ENCODE measurements at regions not wholly inside any gene's neighbourhood (a gene's known extent, or its start where the extent isn't known, plus 50 kb on each side); places are given as distances from the start of the nearest gene placed in this dataset.

DNA sequence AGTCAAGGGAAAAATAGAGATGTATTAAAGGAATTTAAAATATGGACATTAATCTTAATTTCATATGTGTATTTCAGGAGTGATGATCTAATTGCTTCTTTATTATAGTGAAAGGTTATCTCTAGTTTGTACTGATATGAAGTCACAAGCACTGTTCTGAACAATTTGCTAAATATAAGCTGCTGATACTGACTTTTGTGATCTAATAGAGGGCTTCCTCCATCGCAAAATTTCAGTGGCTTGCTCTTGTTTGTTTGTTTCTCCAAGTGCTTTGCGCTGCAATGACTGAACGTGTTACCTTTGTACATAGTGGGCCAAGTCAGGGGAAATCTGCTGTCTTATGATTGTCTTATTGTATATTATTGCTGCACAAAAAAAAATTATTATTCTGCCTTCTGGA, 307.0 kb downstream of the KCNJ2 start:
- no peak for DNase-seq (ENCODE audit: low spot score)
- ATAC-seq = no peak
- Mint-ChIP-seq H3K4me1 (no peaks in the 10 kb centered on the region), H3K4me3 (no peak overlapping the region), H3K9me3 (no peaks in the 10 kb centered on the region), H3K27ac (no peak overlapping the region), H3K36me3 (no peaks in the 10 kb centered on the region), H3K27me3 (ENCODE audit: low read depth) (no peaks in the 10 kb centered on the region)
- ChIA-PET CTCF (no interaction called here), POLR2A (no interaction called here)
- TF ChIP-seq TEAD4 (CRISPR knock-in tag; IDR thresholded peaks at IDR 0.05) (no peak), ZNF317 (CRISPR knock-in tag; IDR thresholded peaks at IDR 0.05; ENCODE audit: borderline replicate concordance, low read depth) (no peak), MYBL2 (CRISPR knock-in tag; IDR thresholded peaks at IDR 0.05) (no peak), TP53 (CRISPR knock-in tag; IDR thresholded peaks at IDR 0.05) (no peak), JUN (CRISPR knock-in tag; IDR thresholded peaks at IDR 0.05) (no peak), FOXP1 (CRISPR knock-in tag; IDR thresholded peaks at IDR 0.05; ENCODE audit: borderline replicate concordance) (no peak), OVOL2 (CRISPR knock-in tag; IDR thresholded peaks at IDR 0.05; ENCODE audit: borderline replicate concordance) (no peak), FOXP4 (CRISPR knock-in tag; IDR thresholded peaks at IDR 0.05) (no peak), ZNF263 (CRISPR knock-in tag; IDR thresholded peaks at IDR 0.05; ENCODE audit: low read depth) (no peak), MLX (CRISPR knock-in tag; IDR thresholded peaks at IDR 0.05) (no peak), SOX15 (CRISPR knock-in tag; IDR thresholded peaks at IDR 0.05) (no peak)
- TF ChIP-seq, protein P1, sequence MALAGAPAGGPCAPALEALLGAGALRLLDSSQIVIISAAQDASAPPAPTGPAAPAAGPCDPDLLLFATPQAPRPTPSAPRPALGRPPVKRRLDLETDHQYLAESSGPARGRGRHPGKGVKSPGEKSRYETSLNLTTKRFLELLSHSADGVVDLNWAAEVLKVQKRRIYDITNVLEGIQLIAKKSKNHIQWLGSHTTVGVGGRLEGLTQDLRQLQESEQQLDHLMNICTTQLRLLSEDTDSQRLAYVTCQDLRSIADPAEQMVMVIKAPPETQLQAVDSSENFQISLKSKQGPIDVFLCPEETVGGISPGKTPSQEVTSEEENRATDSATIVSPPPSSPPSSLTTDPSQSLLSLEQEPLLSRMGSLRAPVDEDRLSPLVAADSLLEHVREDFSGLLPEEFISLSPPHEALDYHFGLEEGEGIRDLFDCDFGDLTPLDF (CRISPR knock-in tag; IDR thresholded peaks at IDR 0.05) = no peak
- TF ChIP-seq, protein P2, sequence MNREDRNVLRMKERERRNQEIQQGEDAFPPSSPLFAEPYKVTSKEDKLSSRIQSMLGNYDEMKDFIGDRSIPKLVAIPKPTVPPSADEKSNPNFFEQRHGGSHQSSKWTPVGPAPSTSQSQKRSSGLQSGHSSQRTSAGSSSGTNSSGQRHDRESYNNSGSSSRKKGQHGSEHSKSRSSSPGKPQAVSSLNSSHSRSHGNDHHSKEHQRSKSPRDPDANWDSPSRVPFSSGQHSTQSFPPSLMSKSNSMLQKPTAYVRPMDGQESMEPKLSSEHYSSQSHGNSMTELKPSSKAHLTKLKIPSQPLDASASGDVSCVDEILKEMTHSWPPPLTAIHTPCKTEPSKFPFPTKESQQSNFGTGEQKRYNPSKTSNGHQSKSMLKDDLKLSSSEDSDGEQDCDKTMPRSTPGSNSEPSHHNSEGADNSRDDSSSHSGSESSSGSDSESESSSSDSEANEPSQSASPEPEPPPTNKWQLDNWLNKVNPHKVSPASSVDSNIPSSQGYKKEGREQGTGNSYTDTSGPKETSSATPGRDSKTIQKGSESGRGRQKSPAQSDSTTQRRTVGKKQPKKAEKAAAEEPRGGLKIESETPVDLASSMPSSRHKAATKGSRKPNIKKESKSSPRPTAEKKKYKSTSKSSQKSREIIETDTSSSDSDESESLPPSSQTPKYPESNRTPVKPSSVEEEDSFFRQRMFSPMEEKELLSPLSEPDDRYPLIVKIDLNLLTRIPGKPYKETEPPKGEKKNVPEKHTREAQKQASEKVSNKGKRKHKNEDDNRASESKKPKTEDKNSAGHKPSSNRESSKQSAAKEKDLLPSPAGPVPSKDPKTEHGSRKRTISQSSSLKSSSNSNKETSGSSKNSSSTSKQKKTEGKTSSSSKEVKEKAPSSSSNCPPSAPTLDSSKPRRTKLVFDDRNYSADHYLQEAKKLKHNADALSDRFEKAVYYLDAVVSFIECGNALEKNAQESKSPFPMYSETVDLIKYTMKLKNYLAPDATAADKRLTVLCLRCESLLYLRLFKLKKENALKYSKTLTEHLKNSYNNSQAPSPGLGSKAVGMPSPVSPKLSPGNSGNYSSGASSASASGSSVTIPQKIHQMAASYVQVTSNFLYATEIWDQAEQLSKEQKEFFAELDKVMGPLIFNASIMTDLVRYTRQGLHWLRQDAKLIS (CRISPR knock-in tag; IDR thresholded peaks at IDR 0.05; ENCODE audit: borderline replicate concordance) = no peak

GRCh38 chr17:70478902-70479301, 309.6 kb downstream of the KCNJ2 start:
- Mint-ChIP-seq H3K4me1 (no peaks in the 10 kb centered on the region), H3K9me3 (peaks cover 10% of the 10 kb centered on the region), H3K4me3 (no peak overlapping the region), H3K27ac (no peak overlapping the region), H3K27me3 (ENCODE audit: low read depth) (no peaks in the 10 kb centered on the region), H3K36me3 (peaks cover 6% of the 10 kb centered on the region)
- DNase-seq (ENCODE audit: low spot score) (no peak), ATAC-seq (no peak)
- ChIA-PET POLR2A (no interaction called here), CTCF (no interaction called here)
- TF ChIP-seq, protein P3, sequence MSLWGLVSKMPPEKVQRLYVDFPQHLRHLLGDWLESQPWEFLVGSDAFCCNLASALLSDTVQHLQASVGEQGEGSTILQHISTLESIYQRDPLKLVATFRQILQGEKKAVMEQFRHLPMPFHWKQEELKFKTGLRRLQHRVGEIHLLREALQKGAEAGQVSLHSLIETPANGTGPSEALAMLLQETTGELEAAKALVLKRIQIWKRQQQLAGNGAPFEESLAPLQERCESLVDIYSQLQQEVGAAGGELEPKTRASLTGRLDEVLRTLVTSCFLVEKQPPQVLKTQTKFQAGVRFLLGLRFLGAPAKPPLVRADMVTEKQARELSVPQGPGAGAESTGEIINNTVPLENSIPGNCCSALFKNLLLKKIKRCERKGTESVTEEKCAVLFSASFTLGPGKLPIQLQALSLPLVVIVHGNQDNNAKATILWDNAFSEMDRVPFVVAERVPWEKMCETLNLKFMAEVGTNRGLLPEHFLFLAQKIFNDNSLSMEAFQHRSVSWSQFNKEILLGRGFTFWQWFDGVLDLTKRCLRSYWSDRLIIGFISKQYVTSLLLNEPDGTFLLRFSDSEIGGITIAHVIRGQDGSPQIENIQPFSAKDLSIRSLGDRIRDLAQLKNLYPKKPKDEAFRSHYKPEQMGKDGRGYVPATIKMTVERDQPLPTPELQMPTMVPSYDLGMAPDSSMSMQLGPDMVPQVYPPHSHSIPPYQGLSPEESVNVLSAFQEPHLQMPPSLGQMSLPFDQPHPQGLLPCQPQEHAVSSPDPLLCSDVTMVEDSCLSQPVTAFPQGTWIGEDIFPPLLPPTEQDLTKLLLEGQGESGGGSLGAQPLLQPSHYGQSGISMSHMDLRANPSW (CRISPR knock-in tag; conservative IDR thresholded peaks at IDR 0.05; ENCODE audit: low read depth) = no peak
